Liver (tissue), 8 donors: ENCODE measurements at regions not wholly inside any gene's neighbourhood (a gene's known extent, or its start where the extent isn't known, plus 50 kb on each side); places are given as distances from the start of the nearest gene placed in this dataset.

Source experiments
- DNase-seq: peaks from one replicate; pipeline ENCODE4 v3.0.0-alpha.2; 2017; ENCODE audit warnings: low spot score
- H3K27ac ChIP-seq, 2 donors: one replicate each; pipeline ENCODE4 v1.7.0; 2013; ENCODE audit warnings: inconsistent platforms in 2 of 2, low read length in 2 of 2, control low read depth in 1 of 2, low read depth in 1 of 2, mild to moderate bottlenecking in 1 of 2
- H3K27me3 ChIP-seq, 4 donors: one replicate each; pipeline versions ENCODE4 v1.6.1 to v1.7.0; 2013; ENCODE audit warnings: low read length in 3 of 4, inconsistent platforms in 1 of 4, mild to moderate bottlenecking in 1 of 4, moderate library complexity in 1 of 4; ENCODE audit not compliant: control insufficient read depth in 4 of 4, insufficient read depth in 4 of 4
- H3K36me3 ChIP-seq, 4 donors: one replicate each; pipeline versions ENCODE4 v1.6.1 to v1.7.0; 2013; ENCODE audit warnings: low read length in 3 of 4, mild to moderate bottlenecking in 3 of 4, low read depth in 1 of 4, moderate library complexity in 1 of 4; ENCODE audit not compliant: control insufficient read depth in 4 of 4, insufficient read depth in 3 of 4
- H3K4me1 ChIP-seq, 4 donors: one replicate each; pipeline versions ENCODE4 v1.6.1 to v1.7.0; 2013; ENCODE audit warnings: low read length in 3 of 4, mild to moderate bottlenecking in 3 of 4, moderate library complexity in 1 of 4; ENCODE audit not compliant: control insufficient read depth in 4 of 4, insufficient read depth in 4 of 4
- H3K4me3 ChIP-seq, 3 donors: one replicate each; pipeline versions ENCODE4 v1.6.1 to v1.7.0; 2013; ENCODE audit warnings: low read length in 3 of 3, control low read depth in 1 of 3, low read depth in 1 of 3, mild to moderate bottlenecking in 1 of 3
- H3K9ac ChIP-seq, 2 donors: one replicate each; pipeline ENCODE4 v1.7.0; 2013; ENCODE audit warnings: low read length in 2 of 2, mild to moderate bottlenecking in 2 of 2, moderate library complexity in 2 of 2, control low read depth in 1 of 2, low read depth in 1 of 2
- H3K9me3 ChIP-seq, 4 donors: one replicate each; pipeline versions ENCODE4 v1.6.1 to v1.7.0; 2013; ENCODE audit warnings: low read length in 3 of 4; ENCODE audit not compliant: control insufficient read depth in 4 of 4
- EGR1 ChIP-seq, 2 donors: IDR thresholded peaks; 2 replicates each; pipeline ENCODE4 v1.6.1; 2016 to 2018; ENCODE audit warnings: antibody characterized with exemption in 2 of 2, low read depth in 2 of 2
- FOXA1 ChIP-seq: IDR thresholded peaks from 2 replicates; pipeline ENCODE4 v1.6.1; 2016; ENCODE audit warnings: antibody characterized with exemption
- GABPA ChIP-seq, 2 donors: IDR thresholded peaks in 1 of 2; conservative IDR thresholded peaks in 1 of 2; 2 replicates each; pipeline ENCODE4 v1.6.1; 2016; ENCODE audit warnings: antibody characterized with exemption in 2 of 2, mild to moderate bottlenecking in 1 of 2, moderate library complexity in 1 of 2
- HNF4A ChIP-seq, 2 donors: conservative IDR thresholded peaks; 2 replicates each; pipeline ENCODE4 v1.6.1; 2016; ENCODE audit warnings: antibody characterized with exemption in 2 of 2, mild to moderate bottlenecking in 2 of 2
- HNF4G ChIP-seq: IDR thresholded peaks from 2 replicates; pipeline ENCODE4 v1.6.1; 2016; ENCODE audit warnings: antibody characterized with exemption
- JUND ChIP-seq, 2 donors: IDR thresholded peaks; 2 replicates each; pipeline ENCODE4 v1.6.1; 2016; ENCODE audit warnings: antibody characterized with exemption in 2 of 2
- NR2F2 ChIP-seq: IDR thresholded peaks from 2 replicates; pipeline ENCODE4 v1.6.1; 2016; ENCODE audit warnings: antibody characterized with exemption
- RAD21 ChIP-seq, 2 donors: IDR thresholded peaks; 2 replicates each; pipeline ENCODE4 v1.6.1; 2016; ENCODE audit warnings: antibody characterized with exemption in 2 of 2, mild to moderate bottlenecking in 2 of 2
- RXRA ChIP-seq, 2 donors: IDR thresholded peaks; 2 replicates each; pipeline ENCODE4 v1.6.1; 2017 to 2018; ENCODE audit warnings: antibody characterized with exemption in 2 of 2, mild to moderate bottlenecking in 1 of 2
- SP1 ChIP-seq: IDR thresholded peaks from 2 replicates; pipeline ENCODE4 v1.6.1; 2018; ENCODE audit warnings: antibody characterized with exemption, mild to moderate bottlenecking
- WGBS: extraction: QIAGEN DNeasy Blood & Tissue Kit; methylation state at CpG from one replicate; pipeline ENCODE4 v1.1.7; 2013; 5-methylcytosine and 5-hydroxymethylcytosine counted together
- TF ChIP-seq, protein P1 (sequence below): IDR thresholded peaks from 2 replicates; pipeline ENCODE4 v1.6.1; 2016; ENCODE audit warnings: antibody characterized with exemption
- TF ChIP-seq, protein P2 (sequence below): IDR thresholded peaks from 2 replicates; pipeline ENCODE4 v1.6.1; 2016; ENCODE audit warnings: antibody characterized with exemption
- TF ChIP-seq, protein P3 (sequence below): fragments of 150-350 bp; IDR thresholded peaks from 2 replicates; pipeline ENCODE4 v1.5.1; 2017; ENCODE audit warnings: improper control_type of control experiment, low read depth, low read length; ENCODE audit not compliant: missing input control
- TF ChIP-seq, protein P4 (sequence below): IDR thresholded peaks from 2 replicates; pipeline ENCODE4 v1.6.1; 2016; ENCODE audit warnings: antibody characterized with exemption, mild to moderate bottlenecking
- donor health status: healthy.
- donor health status: healthy.
- donor health status: healthy.
- donor health status: healthy.
- donor health status: healthy.

DNA sequence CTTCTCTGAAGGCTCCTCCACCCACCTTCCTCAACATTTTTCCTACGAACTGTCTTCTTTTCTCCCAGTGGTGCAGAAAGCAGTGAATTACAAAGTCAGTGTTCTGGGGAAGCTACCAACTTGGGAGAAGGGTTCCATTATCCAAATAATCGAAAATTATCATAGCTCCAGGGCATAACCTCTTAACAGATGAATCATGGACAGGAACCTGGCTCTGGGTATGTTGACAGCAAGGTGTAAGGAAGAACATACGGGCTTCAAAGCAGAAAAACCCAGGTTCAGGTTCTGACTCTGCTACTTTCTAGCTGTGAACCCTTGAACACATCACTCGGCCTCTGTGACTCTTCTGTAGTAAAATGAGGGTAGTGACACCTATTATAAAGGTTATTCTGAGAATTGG, 351.3 kb downstream of the ENC1 start:
- Histone ChIP-seq H3K27ac (no peak overlapping the region), H3K27me3 (no peaks in the 10 kb centered on the region), H3K36me3 (no peaks in the 10 kb centered on the region), H3K4me3 (no peak overlapping the region), H3K9me3 (no peaks in the 10 kb centered on the region), H3K9ac (no peak overlapping the region), H3K4me1 (no peaks in the 10 kb centered on the region)
- no peak for DNase-seq
- 71% methylated on average over 4 of the region's 4 CpGs for WGBS
- no peak for TF ChIP-seq SP1
- TF ChIP-seq, protein P1, sequence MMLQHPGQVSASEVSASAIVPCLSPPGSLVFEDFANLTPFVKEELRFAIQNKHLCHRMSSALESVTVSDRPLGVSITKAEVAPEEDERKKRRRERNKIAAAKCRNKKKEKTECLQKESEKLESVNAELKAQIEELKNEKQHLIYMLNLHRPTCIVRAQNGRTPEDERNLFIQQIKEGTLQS = no peak
- TF ChIP-seq, protein P2, sequence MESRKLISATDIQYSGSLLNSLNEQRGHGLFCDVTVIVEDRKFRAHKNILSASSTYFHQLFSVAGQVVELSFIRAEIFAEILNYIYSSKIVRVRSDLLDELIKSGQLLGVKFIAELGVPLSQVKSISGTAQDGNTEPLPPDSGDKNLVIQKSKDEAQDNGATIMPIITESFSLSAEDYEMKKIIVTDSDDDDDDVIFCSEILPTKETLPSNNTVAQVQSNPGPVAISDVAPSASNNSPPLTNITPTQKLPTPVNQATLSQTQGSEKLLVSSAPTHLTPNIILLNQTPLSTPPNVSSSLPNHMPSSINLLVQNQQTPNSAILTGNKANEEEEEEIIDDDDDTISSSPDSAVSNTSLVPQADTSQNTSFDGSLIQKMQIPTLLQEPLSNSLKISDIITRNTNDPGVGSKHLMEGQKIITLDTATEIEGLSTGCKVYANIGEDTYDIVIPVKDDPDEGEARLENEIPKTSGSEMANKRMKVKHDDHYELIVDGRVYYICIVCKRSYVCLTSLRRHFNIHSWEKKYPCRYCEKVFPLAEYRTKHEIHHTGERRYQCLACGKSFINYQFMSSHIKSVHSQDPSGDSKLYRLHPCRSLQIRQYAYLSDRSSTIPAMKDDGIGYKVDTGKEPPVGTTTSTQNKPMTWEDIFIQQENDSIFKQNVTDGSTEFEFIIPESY = no peak
- TF ChIP-seq, protein P3, sequence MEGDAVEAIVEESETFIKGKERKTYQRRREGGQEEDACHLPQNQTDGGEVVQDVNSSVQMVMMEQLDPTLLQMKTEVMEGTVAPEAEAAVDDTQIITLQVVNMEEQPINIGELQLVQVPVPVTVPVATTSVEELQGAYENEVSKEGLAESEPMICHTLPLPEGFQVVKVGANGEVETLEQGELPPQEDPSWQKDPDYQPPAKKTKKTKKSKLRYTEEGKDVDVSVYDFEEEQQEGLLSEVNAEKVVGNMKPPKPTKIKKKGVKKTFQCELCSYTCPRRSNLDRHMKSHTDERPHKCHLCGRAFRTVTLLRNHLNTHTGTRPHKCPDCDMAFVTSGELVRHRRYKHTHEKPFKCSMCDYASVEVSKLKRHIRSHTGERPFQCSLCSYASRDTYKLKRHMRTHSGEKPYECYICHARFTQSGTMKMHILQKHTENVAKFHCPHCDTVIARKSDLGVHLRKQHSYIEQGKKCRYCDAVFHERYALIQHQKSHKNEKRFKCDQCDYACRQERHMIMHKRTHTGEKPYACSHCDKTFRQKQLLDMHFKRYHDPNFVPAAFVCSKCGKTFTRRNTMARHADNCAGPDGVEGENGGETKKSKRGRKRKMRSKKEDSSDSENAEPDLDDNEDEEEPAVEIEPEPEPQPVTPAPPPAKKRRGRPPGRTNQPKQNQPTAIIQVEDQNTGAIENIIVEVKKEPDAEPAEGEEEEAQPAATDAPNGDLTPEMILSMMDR = no peak
- TF ChIP-seq EGR1 (IDR thresholded peaks at IDR 0.05; ENCODE audit: low read depth in 2 of 2) = no peak
- TF ChIP-seq, protein P4, sequence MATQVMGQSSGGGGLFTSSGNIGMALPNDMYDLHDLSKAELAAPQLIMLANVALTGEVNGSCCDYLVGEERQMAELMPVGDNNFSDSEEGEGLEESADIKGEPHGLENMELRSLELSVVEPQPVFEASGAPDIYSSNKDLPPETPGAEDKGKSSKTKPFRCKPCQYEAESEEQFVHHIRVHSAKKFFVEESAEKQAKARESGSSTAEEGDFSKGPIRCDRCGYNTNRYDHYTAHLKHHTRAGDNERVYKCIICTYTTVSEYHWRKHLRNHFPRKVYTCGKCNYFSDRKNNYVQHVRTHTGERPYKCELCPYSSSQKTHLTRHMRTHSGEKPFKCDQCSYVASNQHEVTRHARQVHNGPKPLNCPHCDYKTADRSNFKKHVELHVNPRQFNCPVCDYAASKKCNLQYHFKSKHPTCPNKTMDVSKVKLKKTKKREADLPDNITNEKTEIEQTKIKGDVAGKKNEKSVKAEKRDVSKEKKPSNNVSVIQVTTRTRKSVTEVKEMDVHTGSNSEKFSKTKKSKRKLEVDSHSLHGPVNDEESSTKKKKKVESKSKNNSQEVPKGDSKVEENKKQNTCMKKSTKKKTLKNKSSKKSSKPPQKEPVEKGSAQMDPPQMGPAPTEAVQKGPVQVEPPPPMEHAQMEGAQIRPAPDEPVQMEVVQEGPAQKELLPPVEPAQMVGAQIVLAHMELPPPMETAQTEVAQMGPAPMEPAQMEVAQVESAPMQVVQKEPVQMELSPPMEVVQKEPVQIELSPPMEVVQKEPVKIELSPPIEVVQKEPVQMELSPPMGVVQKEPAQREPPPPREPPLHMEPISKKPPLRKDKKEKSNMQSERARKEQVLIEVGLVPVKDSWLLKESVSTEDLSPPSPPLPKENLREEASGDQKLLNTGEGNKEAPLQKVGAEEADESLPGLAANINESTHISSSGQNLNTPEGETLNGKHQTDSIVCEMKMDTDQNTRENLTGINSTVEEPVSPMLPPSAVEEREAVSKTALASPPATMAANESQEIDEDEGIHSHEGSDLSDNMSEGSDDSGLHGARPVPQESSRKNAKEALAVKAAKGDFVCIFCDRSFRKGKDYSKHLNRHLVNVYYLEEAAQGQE = no peak
- no peak for TF ChIP-seq HNF4G
- TF ChIP-seq RXRA (IDR thresholded peaks at IDR 0.05) = no peak
- TF ChIP-seq HNF4A (conservative IDR thresholded peaks at IDR 0.05) = no peak
- TF ChIP-seq JUND (IDR thresholded peaks at IDR 0.05) = no peak
- no peak for TF ChIP-seq RAD21 (IDR thresholded peaks at IDR 0.05)
- TF ChIP-seq FOXA1 = no peak

DNA sequence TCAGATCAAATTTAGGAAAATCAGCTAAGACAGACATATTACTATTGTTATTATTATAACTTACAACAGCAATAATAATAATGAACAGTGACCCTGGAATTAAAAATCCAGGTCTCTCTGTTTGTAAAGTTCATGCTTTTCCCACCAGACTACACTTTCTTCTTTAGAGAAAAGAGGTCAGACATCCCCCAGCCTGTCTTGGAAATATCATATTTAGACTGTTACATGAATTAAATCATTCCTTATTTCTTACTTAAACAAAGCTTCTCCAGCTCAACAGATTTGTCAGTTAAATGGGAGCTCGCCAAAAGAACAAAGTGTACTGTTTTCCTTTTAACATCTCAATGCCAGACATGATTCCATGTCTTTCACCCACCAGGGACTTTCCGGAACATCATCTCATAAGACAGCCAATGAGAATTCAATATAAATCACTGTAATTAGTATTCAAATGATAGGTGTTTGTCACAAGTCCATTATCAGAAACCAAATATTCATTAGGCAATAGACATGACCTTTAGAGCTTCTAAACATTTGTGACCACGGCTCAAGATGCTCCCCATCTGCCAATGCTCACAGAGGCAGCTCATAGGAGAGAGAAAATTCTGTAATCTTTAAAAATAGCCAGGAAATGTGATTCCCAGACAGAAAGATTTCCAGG, 351.9 kb downstream of the ENC1 start:
- Histone ChIP-seq H3K4me3 (no peak overlapping the region), H3K27ac (no peak overlapping the region), H3K27me3 (no peaks in the 10 kb centered on the region), H3K36me3 (no peaks in the 10 kb centered on the region), H3K4me1 (no peaks in the 10 kb centered on the region), H3K9me3 (no peaks in the 10 kb centered on the region), H3K9ac (no peak overlapping the region)
- DNase-seq = no peak
- WGBS = 58% methylated on average over 3 of the region's 3 CpGs
- TF ChIP-seq SP1 (peak; percentile 56), RAD21 (IDR thresholded peaks at IDR 0.05) (peak; percentile 5 to 14), GABPA (IDR thresholded peaks at IDR 0.05 in 1 of 2, conservative IDR thresholded peaks at IDR 0.05 in 1 of 2) (no peak), RXRA (IDR thresholded peaks at IDR 0.05) (peak in 1 of 2 donors; percentile 5), NR2F2 (peak; percentile 55), HNF4A (conservative IDR thresholded peaks at IDR 0.05) (no peak)
